NAMALWA (cell line): ENCODE measurements at regions not wholly inside any gene's neighbourhood (a gene's known extent, or its start where the extent isn't known, plus 50 kb on each side); places are given as distances from the start of the nearest gene placed in this dataset.

Experiments used
- DNase-seq: peaks from one replicate; pipeline ENCODE4 v3.0.0-alpha.2; 2015; ENCODE audit warnings: low spot score

DNA sequence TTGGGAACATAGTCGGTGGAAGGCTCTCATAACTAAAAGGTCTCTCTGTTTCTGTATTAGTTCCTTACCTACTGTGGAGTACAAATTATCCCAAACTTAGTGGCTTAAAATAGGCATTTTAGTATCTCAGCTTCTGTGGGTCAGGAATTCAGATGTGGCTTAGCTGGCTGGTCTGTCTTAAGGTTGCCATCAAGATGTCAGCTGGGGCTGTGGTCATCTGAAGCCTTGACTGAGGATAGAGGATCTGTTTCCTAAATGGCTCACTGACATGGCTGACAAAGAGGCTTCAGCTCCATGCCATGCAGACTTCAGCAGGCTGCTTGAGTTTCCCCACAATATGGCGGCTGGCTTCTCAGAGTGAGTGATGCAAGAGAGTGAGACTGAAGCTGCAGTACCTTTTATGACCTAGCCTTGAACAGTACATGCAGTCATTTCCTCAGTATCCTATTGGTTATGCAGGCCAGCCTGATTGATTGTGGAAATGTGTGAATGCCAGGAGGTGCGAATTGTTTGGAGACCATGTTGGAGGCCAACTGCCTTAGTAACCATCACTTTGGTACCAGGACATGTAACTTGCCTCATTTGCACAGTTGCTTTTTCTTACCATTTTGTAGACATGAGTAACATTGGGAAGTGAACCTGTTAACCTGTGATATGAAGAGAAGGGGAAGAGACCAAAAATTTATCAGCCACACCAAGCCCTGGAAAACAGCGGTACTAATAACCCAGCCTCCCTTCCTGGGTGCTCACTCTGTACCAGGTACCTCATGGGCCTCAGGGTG, 152.8 kb upstream of the IER5L start:
- peak; percentile 47 for DNase-seq

DNA sequence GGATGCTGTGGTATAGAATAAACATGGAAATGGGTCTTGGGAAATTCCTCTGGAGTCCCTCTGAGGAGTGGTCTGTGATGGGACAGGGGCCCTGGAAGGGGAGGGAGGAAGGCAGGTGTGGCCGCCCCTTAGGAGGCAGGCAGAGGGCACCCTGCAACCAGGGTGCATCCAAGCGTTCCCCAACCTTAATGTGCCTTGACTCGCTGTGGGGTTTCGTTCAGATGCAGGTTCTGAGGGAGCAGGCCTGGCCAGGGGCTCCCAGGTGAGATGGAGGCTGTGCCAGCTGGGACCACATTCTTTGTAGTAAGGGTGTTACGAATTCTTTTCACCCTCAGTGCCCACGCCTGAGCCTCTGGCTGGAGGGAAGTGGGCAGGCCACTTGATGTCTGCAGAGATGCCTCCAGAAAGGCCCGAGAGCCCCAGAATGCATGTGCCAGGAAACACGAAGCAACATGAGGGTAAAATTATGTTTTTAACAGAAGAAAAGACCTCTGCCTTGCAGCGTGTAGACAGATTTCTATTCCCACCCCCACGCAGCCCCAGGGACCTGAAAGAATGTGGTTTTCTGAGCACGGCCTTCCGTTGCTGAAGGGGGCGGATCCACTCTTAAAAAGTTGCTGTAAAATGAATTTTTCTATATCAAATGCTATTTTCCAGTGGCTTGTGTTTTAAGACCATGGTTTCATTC, 150.4 kb upstream of the IER5L start:
- no peak for DNase-seq

DNA sequence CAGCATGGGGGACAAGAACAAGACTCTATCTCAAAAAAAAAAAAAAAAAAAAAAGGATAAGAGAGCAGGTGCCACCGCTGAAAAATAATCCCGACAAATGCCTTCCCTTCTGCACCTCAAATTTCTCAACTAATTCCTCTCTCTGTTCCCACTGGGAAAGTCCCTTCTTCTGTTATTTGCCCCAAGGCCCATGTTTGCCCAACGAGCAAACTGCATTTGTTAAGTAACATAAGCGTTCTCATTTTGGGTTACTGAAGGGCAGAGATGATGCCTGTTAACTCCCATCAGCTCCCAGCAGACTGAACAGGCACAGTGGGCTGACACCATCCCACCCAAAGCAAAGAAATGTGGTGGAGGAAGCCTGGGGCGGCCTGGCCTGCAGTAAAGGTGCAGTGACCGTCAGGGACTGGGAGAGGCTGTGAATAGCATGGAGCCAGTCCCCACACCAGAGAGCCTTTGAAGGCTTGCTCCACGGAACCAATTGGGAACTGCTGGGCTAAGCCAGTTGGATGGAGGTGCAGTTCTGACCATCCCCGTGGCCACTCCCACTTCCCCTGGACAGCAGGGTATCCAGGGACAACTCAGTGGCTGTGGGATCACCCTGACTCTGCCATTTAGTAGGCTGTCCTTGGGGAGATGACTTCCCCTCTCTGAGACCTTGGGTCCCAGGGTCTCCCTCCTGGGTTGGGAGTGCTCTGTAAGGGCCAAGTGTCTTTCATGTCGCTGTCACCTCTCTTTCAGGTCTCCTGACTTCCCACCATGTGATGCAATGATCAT, 149.7 kb upstream of the IER5L start:
- DNase-seq = no peak

DNA sequence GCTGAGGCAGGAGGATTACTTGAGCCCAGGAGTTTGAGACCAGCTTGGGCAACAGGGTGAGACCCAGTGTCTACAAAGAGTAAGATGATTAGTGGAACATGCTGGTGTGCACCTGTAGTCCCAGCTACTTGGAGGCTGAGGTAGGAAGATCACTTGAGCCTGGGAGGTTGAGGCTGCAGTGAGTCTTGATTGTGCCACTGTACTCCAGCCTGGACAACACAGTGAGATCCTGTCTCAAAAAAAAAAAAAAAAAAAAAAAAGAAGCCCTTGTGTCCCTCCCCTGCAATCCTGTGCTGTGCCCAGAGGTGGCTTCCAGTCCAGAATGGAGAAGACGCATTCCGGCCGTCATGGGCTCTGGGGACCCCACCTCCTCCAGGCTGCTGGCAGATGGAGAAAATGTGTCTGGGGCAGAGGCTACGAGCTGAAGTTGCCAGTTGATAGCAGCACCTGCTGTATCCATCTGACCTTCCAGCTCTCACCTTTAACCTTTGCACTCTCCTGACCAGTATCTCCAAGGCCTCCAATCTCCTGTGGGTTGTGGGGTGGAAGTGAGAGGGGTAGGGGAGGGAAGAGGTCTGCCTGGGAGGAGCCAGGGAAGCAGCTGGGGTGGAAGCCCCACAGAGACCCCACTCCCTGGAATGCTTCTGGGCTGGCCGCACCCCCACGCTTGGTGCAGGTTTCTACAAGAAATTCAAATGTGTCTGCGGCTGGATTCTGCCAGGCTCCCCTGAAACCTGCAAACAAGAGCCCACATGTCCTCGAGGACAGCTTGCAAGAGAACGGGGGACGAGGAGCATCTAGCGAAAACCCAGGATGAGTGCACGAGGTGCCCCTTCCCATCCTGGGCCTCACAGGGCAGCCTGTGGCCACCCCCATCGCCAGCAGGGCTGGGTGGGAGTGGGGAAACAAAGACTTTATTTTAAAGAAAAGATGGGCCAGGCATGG, 148.3 kb upstream of the IER5L start:
- no peak for DNase-seq

DNA sequence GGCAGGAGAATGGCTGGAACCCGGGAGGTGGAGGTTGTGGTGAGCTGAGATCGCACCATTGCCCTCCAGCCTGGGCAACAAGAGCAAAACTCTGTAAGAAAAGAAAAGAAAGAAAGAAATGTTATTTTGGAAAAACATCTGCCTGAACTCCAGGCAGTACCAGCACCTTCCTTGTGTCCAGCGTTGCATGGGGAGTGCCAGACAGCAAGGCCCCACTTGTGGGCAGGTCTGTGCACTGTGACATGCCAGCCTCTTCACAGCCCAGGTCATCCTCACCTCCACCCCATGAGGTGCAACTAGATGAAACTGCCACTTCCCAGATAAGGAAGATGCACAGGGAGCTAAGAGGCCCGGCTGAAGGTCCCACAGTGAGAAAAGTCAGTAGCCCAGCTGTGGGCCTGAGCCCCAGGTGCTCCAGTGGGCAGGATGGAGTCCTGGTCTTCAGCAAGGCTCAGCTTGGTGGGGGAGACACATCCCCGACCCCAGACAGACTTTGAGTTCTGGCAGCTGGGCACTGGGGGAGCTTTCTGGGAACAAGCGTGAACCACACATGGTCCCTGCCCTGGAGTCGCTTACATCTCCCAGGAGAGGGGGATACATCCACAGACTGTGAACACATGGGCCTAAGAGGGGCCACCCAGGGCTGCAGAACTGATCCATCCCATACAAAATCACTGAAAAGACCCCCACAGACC, 146.9 kb upstream of the IER5L start:
- DNase-seq = no peak

DNA sequence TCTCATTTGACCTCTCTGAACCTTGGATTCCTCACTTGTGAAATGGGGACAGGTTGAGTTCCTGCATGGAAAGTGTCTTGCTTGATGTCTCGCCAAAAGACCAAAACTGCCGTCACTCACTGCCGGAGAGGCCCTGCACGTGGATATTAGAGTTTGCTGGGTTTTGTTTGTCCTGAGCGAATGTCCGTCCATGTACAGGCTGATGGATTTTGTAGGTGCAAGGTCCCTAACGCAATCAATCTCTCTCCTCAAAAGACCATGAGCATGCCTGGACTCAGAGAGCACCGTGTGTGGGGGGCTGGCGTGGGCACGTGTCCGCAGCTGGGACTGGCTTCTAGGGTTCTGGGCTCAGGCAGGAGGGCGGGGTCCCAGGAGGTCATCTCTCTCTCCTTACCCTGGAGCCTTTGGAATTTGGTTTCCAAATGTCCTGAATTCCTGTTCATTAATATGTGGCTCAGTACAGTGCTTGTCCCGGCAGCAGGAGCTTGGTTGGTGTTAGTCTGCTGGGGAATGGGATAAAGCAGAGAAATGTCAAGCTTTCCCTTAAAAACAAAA, 146.0 kb upstream of the IER5L start:
- DNase-seq = no peak

DNA sequence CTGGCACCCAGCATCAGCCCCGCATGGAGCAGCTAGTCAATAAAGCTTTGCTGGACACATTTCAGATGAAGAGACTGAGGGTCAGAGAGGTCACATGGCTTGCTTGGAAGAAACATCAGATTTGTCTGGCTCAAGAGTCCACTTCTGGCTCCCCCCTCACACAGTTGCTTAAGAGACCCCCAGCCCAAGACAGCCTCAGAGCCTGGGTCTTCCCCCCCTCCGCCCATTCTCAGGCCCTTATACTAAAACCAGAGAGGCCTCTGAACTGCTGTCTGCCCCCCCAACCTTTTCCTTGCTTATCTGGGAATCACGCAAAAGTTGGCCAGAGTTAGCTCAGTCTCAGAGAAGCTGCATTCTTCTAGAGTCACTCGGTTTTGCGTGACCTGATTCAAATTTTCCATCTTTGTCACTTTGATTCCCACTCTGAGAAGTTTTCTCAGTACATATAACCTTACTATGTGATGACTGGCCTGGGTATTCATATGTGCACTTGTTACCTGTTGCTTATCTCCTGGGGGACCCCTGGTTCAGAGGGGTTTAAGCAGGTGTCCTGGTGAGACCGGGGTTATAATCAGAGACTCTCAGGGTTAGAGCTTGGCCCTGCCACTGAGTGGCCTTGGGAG, 145.4 kb upstream of the IER5L start:
- no peak for DNase-seq

DNA sequence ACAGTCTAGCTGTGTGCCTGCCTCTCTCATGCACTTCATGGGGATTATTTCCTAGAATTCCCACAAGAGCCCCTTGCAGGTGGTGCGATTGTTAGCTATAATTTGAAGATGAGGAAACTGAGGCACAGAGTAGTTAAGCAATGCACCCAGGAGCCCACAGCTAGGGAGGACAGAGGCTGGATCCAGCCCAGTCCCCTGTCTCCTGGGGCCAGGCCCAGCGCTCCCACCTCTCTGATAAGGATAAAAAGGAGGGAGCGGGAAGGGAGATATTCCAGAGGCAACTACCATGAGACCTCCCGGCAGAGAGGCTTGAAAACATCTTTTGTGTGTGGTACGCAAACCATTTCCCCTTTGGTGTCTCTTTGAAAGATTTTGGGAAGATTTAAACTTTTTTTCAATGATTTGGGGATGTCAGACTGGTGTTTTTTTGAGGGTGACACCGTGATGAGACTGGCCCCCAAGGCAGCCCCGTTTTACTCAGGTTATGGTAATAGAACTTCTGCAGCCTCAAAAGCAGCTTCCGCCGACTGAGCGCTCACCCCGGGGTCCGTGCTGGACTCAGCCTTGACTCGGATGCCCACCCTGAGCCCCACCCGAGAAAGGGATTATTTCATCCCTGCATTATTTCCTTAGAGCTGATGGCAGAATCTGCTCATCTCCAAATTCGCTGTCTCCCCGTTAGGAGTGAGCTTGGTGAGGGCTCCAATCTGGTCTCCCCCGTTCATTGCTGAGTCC, 144.7 kb upstream of the IER5L start:
- no peak for DNase-seq

DNA sequence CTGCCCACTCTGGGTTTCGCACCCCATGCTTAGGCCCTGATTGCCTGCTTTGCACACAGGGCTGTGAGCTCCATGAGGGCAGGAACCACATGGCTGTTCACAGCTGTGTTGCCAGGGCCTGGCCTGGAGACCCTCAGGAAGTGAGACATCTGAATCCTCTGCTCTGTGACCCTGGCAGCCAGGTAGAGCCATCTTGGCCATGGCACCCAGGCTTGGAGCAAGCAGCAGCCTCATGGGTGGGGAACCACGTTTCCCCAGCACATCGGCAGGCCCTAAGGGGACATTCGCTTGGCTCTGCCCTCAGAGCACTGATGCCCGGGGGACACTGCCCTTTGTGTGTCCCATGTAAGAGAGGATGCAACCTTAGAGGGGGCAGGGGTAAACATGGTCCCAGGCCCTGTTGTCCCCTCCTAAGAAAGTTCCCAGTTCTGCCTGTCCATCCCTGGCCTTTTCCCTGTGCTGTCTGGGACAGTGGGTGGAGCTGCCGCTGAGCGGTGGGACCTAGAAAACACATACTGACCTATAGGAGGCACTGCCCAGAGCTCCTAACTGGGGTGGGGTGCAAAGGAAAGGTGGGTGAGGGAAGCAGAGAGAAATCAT, 144.1 kb upstream of the IER5L start:
- no peak for DNase-seq

DNA sequence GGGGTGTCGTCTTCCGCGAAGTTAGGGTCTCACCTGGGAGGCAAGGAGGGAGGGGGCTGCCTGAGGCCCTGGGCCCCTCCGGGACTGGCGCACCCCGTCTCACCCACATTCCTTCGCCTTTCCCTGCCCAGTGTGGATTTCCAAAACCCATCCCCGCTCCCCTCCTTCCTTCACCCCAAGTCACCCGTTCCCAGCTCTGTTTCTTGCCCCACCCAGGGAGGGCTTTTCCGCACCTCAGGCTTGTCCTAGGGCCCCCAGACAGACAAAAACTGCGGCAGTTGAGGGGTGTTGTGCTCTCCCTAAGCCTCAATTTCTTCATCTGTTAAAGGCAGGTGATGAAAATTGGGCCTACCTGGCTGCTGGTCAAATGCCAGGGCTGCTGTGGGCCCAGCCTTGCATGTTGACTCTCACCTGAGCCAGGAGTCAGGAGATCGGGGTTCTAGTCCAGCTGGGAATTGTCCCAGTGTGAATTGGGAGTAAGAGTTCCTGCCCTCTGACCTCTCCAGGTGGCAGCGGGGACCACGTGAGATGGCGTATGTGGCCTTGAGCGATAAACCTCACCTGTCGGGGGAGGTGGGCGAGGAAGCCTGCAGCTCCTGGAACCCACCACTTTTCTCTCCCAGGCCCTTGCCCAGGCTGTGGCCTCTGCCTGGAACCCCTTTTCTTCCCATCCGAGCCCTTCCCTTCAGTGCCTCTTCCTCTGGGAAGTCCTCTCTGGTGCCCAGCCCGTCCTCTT, 143.4 kb upstream of the IER5L start:
- no peak for DNase-seq

DNA sequence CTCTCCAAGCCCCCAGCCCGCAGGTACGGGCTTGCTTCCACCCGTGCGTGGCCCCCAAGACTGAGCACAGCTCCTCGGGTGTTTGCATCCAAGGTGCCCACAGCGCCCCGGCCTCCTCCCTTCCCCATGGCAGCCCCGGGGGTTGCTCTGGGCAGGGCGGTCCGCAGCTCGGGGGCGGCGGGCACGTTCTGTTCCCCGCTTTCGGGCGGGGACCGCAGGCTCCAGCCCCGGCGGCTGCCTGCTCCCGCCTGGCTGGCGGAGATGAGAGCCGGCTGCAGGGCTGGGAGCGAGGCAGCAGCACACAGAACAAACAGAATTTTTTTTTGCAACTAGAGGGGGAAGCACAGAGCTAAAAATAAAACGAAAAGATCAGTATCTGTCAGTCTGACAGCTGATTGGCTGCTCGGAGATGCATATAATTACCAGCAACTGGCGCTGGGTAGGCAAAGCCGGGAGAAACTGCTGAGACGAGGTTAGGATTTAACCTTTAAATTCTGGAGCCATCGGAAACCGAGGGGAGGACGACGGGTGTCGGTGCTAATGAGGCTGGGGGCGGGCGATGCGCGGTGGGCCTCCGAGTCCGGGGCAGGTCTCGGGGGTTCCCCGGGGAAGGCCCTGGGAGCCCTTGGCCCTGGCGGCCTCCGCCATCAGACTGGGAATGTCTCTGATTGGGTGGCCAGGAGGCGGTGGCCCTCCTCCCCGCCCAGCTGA, 142.7 kb upstream of the IER5L start:
- peak; percentile 30 for DNase-seq

DNA sequence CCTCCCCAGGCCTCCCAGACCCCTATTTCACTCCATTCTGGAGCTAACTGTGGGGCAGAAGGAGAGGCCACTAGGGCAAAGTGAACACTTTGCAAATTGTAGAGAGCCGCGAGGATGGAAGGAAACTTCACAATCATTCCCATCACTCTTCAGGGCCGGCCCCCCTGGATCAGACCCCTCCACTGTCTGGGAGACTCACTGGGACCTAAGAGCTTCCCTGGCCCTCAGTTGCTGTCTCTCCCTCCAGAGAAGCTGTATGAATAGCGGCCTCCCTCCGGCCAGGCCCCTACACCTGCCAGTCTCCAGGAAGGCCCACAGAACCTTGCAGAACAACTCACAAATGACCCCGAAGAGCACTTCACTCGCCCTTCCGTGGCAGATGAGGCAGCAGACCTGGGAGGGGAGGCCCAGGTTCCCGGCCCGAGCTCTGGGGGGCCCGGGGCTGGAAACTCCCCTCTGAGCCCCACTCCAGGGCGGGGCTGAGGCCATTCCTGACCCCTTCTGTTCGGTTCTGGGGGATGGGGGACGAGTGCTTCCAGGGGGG, 141.9 kb upstream of the IER5L start:
- no peak for DNase-seq

DNA sequence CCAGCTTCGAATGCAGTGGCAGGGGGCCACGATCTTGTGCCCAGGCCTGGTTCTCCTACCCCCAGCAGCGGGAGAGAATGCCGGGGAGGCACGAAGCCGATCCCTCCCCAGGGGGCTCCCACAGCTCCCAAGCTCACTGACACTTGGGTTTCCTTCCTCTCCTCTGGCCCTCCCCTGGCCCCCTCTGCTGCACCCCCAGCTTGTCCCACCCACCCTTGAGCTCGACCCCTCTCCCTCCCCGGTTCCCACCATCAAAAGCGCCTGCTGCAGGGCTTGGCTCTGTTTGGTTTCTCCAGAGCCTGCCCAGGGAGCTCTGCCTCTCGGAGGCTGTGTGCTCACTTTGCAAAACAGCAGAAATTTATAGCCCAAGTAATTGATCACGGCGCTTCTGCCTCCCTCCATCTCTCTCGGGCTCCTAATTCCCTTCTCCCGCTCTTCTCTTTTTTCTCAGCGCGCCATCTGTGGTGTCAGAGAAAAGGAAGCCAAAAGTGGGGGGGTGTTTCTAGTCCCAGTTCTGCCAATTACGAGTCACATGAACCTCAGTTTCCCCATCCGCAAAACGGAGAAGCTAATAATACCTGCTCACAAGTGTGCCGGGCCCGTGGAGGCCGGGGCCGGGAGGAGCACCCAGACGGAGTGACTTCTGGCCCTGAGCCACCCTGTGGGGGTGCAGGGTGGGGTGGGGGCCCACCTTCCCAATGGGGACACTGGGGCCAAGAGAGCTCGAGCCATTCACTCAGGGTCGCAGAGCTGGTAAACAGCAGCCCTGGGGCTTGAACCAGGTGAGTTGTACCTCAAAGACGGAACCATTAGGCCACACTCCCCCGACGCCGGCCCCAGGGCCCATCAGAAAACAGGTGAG, 141.2 kb upstream of the IER5L start:
- no peak for DNase-seq

DNA sequence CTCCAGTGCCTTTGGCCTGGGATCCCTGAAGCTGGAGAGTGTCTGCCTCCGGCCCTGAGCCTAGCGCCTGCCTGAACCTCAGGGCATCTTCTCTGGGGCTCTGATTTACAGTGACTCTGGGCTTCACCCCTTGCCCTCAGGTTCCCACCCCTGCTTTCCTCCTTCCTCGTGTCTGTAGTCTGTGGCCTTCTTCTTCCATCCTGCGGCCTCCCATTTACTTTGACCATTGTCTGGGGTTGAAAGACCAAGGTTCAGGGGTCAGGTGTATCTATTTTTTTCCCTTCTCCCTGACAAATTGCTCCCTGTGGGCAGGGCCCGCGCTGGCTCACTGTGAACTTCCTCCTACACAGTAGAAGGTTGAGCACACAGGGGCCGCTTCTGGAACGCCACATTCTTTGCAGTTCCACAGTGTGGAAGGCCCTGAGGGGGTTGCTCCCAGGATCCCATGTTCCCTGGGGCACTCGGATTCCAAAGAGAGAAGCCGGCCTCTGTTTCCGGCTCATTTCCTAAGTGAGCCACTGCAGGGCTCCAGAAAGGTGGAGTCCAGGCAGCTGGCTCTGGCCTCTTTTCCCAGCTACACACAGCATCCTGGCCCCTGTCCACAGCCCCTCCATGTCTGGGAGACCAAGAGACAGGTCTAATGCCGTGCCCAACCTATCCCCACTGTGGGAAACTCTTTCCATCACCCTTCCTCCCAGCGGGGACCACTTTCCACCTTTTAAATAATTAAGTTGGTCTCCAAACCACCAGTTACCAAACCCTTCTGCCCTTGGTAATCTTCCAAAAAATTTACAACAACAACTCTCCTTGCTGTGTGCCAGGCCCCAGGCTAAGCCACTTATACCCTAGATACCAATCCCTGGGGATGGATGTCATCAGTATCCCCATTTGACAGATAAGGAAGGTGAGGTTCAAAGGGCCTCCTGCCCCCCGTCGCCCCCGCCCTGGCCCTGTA, 140.3 kb upstream of the IER5L start:
- DNase-seq = no peak
